ENCODE measurements at regions not wholly inside any gene's neighbourhood (a gene's known extent, or its start where the extent isn't known, plus 50 kb on each side); places are given as distances from the start of the nearest gene placed in this dataset.

DNA sequence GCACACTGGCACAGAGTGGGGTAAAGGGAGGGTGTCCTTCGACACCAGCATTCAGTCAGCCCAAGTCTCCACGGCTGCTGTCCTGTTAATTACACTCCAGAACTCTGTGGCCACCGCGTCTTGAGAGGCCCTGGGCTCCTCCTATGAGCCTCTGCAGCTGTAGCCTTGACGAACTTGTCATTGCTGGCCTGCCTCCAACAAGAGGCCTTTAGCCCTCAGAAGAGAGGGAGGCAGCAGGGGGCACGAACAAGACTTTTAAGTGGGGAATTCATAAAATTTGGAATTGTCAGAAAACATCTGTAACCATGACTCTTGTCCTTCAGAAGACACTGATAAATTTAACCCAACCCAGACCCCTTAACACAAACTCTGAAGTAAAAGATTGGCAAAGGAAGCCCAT is 241.9 kb downstream of the UQCRFS1 start:
- DNase-seq = no peak

DNA sequence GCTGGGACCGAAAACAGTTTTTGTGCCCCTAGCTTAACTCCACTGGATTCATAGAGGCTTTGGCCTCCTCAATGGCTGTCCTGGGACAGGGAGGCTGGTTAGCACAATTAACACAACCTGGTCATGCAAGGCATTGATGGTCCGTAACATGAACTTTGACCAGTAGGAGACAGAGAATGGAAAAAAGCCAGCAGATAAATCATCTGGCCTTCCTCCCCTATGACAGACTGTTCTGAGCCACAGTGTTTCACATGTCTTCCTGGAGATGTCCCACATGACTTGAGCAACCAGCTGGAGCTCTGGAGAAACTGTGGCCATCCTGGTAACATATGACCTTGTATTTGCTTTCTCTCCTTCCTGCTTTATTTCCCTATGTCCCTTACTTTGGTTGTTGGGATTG is 244.2 kb downstream of the UQCRFS1 start:
- no peak for DNase-seq

DNA sequence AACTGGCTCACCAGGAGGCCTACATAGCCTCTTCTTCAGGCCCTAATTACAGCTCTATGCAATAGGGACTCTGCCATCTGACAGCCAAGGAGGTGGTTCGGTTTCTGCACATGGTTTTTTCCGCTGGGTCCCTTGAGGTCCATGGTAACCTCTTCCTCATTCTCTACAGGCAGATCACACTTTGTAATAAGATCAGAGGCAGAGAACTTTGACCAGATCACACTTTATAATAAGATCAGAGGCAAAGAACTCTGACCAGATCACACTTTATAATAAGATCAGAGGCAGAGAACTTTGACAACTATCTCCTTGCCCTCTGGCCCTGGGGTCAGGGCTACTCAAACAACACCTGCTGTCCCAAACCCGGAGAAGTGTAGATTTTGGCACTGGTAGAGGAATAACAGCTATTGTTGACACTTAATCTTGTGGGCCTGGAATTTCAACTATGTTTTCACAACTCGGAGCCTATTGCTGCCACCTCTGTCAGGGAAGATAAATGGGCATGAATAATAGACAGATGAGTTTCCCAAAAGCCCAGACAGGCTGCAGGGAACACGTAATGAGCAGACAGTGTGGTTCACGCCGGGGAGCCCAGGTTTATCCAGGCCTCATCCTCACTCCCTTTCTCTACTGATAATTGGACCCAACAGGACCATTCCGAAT is 246.1 kb downstream of the UQCRFS1 start:
- DNase-seq = no peak

DNA sequence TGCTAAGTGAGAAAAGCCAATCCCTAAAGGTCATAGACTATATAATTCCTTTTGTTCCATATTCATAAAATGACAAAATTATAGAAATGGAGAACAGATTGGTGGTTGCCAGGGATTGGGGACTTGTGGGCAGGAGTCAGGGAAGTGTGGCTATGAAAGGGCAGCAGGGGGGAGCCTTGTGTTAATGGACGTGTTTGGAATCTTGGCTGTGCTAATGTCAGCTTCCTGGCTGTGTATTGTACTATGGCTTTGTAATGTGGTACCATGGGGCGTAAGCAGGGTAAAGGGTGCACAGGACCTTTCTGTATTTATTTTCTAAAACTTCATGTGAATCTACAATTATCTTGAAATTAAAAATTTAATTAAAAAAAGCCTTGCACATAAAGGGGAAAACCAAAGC is 248.5 kb downstream of the UQCRFS1 start:
- DNase-seq = no peak

DNA sequence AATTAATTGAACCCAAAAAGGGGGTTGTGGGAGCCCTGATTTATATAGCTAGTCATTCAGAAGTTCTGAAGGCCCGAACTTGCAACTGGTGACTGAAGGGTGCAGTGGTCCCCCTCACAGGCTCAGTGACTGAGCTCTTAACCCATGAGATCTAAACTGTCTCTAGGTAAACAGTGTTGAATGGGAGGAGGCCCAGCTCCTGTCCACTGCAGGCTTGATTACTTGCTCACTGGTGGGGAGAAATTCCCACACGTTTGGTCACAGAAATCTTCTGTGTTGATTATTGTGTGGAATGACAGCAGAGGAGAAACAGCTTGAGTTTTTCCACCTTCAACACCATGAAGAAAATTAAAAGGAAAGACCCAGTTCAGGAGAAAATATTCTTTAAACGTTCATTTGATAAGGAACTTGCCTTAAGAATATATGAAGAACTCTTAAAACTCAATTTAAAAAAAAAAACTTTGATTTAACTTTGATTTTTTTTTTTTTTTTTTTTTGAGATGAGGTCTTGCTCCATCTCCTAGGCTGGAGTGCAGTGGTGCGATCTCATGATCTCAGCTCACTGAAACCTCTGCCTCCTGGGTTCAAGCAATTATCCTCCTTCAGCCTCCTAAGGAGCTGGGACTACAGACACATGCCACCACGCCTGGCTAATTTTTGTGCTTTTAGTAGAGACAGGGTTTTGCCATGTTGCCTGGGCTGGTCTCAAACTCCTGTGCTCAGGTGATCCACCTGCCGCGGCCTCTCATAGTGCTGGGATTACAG is 249.3 kb downstream of the UQCRFS1 start:
- no peak for DNase-seq

DNA sequence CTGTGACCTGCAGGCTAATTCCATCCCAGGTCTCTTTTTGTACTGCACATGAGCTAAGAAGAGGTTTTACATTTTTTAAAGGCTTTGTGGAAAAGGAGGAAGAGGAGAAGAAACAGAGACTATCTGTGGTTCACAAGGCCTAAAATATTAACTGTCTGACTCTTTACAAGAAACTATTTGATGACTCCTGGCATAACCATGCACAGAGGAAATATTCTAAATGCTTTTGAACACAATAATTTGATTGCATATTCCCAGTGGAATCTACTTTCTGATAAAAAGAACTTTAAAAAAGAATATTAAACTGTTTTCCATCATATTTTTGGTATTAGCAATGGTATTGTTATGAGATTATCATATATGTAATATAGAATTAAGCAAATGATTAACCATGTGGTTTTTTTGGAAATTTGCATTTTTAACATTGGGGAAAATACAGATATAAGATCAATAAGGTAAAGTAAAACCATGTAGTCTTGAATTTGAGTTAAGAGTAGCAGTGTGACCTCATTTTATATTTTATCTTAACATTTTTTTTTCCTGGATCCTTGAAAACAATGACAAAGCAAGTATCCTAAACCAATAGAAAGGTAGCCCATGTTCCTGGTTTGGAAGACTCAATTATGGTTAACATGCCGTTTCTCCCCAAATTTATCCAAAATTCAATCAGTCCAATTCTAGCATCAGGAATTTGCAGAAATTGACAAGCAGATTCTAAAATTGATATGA is 251.0 kb downstream of the UQCRFS1 start:
- DNase-seq = no peak

DNA sequence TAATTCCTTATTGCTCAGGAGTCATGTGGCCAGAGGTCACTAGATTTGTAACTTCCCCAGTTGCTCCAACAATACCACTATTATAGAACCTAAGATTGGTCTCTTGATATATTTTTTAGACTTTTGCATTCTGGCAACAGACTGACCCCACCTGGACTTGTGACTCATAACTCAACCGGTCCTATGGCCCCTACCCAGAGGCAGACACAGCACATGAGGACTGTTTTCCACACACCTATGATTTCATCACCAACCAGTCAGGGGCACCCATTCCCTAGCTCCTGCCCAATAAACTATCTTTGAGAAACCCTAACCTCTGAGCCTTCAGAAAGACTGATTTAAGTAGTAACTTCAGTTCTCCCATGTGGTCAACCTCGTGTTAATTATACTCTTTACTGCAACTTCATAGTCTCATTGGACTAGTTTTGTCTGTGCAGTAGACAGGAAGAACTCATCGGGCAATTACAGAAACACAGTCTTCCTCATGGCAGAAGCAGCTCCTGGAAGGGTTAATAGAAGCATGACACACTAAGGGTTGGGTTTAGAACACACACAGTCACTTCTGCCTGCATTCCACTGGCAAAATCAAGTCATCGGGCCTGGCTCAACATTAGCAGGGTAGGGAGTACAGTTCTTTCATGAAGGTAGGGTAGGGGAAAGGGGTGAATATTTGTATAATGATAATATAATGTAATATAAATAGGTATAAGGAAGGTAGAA is 251.8 kb downstream of the UQCRFS1 start:
- no peak for DNase-seq

DNA sequence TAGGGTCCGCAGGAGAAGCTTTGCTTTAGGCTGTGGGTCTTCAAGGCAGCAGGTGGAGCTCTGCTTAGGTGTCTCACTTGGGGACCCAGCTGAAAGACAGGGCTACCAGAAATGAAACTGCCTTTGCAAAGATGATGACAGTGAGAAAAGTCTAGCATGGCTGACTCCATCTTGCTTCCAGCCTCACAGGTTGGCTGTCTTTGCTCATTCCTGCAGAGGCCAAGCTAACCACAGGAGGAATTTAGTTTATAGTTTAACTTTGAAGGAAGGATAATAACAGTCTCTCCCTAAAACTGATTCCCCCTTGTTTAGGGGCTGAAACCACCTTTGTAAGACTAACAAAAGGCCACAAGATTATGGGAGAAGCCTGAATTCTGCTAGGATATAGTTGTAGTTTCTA is 252.4 kb downstream of the UQCRFS1 start:
- DNase-seq = no peak

DNA sequence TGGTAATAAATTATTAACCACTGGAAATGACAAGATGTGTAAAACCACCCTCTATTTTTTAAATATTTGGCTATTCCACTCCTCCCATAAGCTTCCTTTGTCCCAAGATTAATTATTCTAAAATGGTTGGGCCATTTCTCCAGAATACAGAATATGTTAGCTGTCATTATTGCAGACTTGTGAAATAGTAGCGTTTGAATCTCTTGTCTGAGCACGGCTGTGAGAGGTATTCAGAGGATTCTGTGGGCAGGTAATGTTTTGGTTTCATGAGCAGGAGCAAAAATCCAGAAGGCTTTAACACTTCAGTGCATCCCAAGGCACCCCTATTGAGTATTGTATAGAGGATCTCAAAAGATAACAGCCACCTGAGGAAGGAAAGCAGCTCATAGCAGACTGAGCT is 256.0 kb downstream of the UQCRFS1 start:
- DNase-seq = no peak

DNA sequence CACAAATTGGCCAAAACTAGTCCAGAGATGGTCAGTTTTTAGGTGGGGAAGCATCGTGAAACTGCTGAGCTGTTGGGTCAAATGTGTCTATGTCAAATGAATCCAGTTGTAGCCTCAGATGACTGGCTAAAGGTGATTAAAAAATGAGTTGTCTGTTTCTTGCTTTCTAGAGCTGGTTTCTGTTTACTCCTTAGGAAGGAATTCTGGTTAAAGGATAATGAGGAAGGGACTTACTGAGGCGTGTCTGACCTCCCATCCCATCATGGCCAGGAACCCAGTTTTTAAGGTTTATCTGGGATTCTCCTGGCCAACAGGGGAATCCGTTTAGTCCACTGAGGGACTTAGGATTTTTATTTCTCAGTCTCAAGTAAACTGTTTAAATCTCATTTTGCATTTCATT is 256.5 kb downstream of the UQCRFS1 start:
- no peak for DNase-seq

DNA sequence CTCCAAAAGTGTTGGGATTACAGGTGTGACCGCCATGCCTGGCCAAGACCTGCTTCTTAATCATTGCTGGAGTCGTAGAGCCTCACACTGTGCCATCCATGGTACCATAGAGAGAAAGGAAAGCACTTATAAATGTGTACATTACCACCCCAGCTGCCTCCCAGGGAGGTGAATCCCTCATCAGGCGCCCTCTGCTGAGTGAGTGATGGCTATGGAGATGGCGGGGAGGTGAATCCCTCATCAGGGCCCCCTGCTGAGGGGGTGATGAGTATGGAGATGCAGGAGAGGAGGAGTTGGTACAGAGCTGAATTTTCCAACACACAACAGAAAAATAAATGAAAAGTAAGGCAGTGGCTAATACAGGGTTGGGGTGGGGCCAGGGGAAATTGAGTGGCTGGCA is 263.4 kb downstream of the UQCRFS1 start:
- DNase-seq = no peak

DNA sequence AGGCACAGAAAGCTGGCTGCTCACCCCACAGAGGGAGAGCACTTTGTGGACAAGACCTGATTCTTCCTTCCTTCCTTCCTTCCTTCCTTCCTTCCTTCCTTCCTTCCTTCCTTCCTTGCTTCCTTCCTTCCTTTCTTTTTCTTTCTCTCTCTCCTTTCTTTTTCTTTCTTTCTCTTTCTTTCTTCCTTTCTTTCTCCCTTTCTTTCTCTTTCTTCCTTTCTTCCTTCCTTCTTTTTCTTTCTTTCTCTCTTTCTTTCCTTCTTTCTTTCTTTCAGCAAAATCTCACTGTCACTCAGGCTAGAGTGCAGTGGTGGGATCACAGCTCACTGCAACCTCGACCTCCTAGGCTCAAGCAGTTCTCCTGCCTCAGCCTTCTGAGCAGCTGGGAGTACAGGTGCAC is 263.9 kb downstream of the UQCRFS1 start:
- DNase-seq = no peak

DNA sequence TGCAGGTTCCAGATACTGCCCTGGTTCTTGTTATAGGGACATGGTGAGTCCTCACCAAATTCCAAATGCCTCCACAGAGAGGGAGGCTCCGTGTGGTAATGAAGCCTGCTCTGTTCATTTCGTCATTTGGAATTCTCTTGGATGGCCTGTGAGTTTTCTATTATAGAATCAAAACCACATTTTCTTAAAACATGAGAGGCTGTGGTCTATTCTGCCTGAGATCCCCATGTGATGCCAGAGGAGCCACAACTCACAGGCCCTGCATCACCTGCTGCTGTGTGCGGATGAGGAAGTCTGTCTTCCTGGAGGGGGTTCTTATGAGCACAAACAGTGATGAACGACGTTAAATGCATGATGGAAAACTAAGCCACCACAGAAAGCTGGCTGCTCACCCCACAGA is 264.4 kb downstream of the UQCRFS1 start:
- no peak for DNase-seq

DNA sequence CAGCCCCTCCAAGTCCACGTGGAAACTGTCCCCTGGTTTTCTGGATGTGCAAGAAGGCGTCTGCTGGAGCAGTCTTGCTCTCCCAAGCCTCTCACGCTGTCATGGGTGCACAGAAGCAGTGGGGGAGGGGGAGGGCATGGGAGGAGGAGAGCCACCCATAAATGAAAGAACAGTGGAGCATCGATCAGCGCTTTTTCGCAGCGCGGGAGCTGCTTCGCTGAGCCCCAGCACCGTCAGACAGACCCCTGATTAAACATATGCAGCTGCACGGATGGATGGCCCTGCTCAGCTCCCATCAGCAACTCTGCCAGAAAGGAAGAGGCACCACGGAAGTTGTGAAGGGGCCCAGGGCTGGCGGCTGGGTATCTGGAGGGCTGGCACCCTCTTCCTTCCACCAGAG is 264.9 kb downstream of the UQCRFS1 start:
- no peak for DNase-seq

DNA sequence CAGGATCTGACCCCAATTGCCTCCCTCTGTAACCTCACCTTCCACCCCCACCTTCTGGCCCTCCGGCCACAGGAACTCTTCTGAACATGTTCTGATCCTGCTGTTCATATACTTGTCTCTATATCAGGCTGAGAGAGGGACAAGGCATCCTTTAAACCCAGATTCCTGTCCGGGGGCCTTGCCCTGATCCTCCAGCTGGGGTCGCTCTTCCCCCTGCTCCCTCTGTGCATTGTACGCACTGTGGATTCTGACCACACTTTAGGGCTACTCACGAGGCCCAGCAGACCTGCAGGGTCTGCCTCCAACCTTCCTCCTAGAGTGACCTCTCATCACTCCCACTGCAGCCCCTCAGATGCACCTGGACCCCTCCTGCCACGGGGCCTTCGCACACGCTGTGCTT is 269.3 kb downstream of the UQCRFS1 start:
- DNase-seq = no peak

DNA sequence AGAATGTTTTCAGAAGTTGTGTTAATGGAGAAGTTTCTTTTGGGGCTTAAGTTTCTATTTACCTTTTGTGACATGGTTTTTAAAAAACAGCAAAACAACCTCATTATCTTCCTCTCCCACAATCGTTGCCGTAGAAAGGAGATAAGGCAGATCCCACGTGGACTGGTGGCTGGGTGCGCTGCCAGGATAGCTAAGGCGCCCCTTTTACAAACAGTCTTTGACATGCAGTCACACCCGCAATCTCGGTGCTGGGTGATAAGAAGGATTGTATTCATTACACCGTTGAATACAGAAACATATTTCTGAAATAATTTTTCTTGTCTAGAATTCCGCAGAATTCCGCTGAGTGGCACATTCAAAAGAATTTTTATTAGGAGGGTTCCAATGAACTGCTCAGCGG is 271.1 kb downstream of the UQCRFS1 start:
- no peak for DNase-seq

DNA sequence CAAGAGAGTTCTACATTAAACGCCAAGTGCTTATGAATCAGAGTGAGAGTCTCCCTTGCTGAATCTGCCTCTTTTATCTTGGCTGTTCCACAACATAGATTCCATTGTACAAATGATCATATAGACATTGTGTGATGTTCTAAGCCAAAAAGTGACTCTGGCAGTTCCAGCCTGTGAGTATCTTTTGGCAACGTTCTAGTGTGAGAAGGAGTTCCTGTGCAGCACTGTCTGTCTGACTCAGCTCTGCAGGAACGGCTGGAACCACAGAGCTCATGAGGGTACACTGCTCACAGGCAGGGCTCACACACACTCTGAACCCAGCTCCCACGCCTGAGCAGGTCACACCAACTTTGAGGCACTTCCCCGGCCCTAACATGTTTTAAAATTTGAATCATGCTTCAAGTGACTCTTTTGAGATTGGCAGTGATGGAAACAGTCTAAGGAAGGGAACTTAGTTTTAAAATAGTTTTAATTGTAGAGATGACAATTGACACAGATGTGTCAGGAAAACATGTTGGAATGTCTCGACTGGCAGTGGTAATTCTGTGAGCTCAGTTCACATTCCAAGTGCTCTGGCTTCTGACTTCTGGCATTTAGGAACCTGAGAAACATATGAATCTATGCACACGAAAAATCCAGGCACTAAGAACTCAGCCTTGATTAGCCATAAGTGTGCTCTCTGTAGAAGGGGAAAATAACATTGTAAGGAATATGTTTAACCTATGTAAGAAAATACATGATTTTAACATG is 272.0 kb downstream of the UQCRFS1 start:
- DNase-seq = no peak

DNA sequence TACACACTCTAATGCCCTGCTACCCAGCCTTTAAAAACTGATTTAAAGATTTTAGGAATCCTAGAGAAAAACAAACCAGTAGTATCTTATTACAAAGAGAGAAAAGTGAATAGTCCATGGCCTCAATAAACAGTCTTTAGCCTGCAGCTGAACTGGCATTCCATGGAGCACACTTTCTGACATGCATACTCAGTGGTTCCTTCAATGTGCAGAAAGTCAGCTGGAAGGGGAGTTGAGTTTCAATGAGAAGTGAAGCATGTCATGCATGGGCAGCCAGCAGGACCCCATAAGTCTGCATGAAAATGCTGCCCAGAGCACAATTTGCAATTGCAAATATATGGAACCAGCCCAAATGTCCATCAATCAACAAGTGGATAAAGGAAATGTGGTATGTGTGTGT is 273.7 kb downstream of the UQCRFS1 start:
- no peak for DNase-seq

DNA sequence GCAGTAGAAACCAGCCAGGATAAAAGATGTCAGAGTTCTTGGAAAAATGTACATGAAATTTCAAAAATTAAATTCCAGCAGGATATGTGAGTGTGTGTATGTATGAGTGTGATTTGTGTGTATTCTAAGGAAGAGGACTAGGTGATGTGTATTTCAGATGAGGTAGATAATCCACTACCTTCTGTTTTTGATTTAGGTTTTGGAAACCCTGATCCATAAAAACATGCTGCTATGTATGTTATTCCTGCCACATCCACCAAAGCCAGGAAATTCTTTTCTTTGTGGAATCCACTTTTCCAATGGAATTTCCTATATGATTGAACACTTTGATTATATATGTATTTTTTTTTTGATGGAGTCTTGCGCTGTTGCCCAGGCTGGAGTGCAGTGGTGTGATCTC is 276.9 kb downstream of the UQCRFS1 start:
- DNase-seq = no peak

DNA sequence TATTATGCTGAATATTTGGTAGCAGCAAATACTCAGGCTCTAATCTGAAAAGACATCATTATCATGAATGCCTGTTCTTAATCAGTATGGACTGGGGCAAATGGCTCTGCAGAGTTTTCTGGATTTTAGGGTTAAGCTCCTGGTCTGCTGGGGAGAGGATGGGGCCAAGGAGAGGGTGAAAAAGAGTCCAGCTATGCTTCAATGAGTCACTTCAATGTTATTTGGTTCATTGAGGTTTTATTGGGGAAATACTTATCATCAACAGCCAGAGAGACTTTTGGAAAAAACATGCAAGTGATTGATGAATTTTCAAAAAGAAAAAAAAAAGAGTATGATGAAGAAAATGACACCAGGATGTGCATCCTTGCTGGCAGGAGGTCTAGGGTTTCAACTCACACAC is 278.3 kb downstream of the UQCRFS1 start:
- DNase-seq = no peak

DNA sequence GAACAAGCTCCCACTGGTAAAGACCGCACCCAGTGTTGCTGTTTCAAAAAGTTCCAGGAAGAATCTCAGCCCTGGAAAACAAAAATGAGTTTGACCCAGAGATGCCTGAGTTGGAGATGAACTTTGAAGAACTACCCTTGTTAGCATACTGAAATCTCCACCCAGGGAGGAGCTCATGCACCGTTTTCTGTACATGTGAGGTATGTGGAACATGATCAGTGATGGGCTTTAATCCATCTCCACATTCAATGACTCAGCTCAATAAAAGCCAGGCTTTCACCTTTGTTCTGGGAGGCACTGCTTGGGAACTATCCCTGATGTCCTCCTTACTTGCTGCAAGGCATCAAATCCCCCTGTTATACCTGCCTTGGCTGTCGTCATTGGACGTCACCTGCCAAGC is 279.9 kb downstream of the UQCRFS1 start:
- DNase-seq = no peak

DNA sequence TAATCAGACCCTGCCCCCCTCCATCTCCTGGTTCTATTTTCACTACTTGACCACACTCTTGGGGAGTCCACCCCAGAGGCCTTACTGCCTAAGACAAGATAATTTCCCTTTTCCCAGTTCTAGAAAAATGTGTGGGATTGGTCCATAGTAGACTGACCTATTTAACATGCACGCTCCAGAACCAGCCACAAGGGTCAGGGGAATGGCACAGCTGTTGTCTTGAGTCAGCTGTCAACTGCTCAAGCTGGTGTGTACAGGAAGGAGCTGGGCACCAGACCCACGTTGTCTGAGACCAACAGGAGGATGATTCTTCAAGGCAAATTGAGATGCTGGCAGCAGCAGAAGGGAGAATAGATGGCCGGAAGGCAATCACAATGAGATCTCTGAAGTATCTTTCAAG is 280.5 kb downstream of the UQCRFS1 start:
- DNase-seq = no peak

DNA sequence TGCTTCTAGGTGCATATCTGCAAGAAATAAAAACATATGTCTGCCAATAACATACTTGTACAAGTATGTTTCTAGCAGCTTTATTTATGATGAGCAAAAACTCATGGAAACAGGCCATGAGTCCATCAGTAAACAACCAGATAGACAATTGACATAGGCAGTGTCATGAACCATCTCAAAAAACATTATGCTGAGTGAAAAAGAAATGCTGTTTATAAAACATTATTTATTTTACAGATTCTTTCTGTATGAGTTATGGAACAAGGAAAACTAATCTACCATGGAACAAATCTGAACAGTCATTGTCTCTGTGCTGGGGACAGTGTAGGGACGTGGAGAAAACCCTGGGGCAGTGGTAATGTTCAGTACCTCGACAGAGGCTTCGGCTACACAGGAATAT is 283.9 kb downstream of the UQCRFS1 start:
- DNase-seq = no peak

All from CD4-positive, alpha-beta T cell treated with Interleukin-21 for 1 hour (primary cell).